ENCODE measurements at regions not wholly inside any gene's neighbourhood (a gene's known extent, or its start where the extent isn't known, plus 50 kb on each side); places are given as distances from the start of the nearest gene placed in this dataset.

DNA sequence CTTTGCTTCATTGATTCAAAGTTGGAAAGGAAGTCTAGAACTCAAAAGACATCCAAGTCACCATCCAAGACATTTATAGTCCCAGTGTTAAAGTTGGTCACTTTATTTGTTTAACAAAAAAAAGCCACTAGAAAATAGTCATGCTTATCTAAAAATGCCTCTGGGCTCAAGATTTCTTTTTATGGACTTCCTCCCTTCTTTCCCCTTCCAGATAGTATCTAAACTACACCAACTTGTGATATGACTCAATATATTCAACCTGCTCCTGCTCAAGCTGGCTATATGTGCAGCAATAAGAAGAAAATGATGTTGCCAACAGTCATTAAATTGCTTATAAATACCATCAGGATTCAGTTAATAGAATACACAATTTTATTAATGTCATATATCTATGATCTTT, 1177.1 kb downstream of the FLRT2 start:
- Histone ChIP-seq H3K27ac (ENCODE audit: extremely low read length, insufficient read depth, low read length) (peak overlapping the region; percentile 96), H3K4me1 (ENCODE audit: insufficient read depth, low read length) (peaks cover 54% of the 10 kb centered on the region), H4K20me1 (ENCODE audit: insufficient read depth, low read length) (no peaks in the 10 kb centered on the region), H3K27me3 (ENCODE audit: control insufficient read depth in 1 of 2, insufficient read depth in 2 of 2, low read length in 2 of 2) (no peaks in the 10 kb centered on the region), H3K9ac (ENCODE audit: insufficient read depth, low read depth, low read length) (no peak overlapping the region), H3K4me2 (ENCODE audit: low read depth, low read length) (no peak overlapping the region), H3K36me3 (replicated peaks in 1 of 2; ENCODE audit: control insufficient read depth in 1 of 2, insufficient read depth in 2 of 2, low read length in 2 of 2) (no peaks in the 10 kb centered on the region), H3K9me3 (ENCODE audit: low read length) (no peaks in the 10 kb centered on the region; the same call in 1 of the 2 replicates), H3K4me3 (replicated peaks in 1 of 3; ENCODE audit: insufficient read depth in 1 of 3, low read depth in 2 of 3, low read length in 3 of 3) (no peak overlapping the region), H3K79me2 (ENCODE audit: insufficient read depth, low read length) (no peaks in the 10 kb centered on the region), H2AFZ (ENCODE audit: low read length) (no peak overlapping the region)
- ChIA-PET CTCF (ENCODE audit: low intra/inter-chr PET ratio, low total read pairs) (no interaction called here), POLR2A (no interaction called here)
- TF ChIP-seq KAT7 (CRISPR knock-in tag; IDR thresholded peaks at IDR 0.05; ENCODE audit: borderline replicate concordance) (no peak), HOMEZ (CRISPR knock-in tag; IDR thresholded peaks at IDR 0.05; ENCODE audit: low read depth) (no peak), TFDP2 (CRISPR knock-in tag; IDR thresholded peaks at IDR 0.05) (no peak), CHCHD3 (CRISPR knock-in tag; IDR thresholded peaks at IDR 0.05) (no peak), EZH2 (conservative IDR thresholded peaks at IDR 0.05; ENCODE audit: low read depth, low read length) (no peak), SIX4 (CRISPR knock-in tag; IDR thresholded peaks at IDR 0.05) (no peak), ZIK1 (CRISPR knock-in tag; IDR thresholded peaks at IDR 0.05; ENCODE audit: borderline replicate concordance, low read depth) (no peak), SP5 (CRISPR knock-in tag; IDR thresholded peaks at IDR 0.05; ENCODE audit: borderline replicate concordance, low read depth) (no peak), HNRNPK (IDR thresholded peaks at IDR 0.05; ENCODE audit: low read depth, low read length, poor library complexity, severe bottlenecking) (no peak), ZNF414 (CRISPR knock-in tag; IDR thresholded peaks at IDR 0.05) (no peak)
- TF ChIP-seq, protein P1, sequence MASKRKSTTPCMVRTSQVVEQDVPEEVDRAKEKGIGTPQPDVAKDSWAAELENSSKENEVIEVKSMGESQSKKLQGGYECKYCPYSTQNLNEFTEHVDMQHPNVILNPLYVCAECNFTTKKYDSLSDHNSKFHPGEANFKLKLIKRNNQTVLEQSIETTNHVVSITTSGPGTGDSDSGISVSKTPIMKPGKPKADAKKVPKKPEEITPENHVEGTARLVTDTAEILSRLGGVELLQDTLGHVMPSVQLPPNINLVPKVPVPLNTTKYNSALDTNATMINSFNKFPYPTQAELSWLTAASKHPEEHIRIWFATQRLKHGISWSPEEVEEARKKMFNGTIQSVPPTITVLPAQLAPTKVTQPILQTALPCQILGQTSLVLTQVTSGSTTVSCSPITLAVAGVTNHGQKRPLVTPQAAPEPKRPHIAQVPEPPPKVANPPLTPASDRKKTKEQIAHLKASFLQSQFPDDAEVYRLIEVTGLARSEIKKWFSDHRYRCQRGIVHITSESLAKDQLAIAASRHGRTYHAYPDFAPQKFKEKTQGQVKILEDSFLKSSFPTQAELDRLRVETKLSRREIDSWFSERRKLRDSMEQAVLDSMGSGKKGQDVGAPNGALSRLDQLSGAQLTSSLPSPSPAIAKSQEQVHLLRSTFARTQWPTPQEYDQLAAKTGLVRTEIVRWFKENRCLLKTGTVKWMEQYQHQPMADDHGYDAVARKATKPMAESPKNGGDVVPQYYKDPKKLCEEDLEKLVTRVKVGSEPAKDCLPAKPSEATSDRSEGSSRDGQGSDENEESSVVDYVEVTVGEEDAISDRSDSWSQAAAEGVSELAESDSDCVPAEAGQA (IDR thresholded peaks at IDR 0.05; ENCODE audit: low read depth), result no peak
- TF ChIP-seq, protein P1 (CRISPR knock-in tag; IDR thresholded peaks at IDR 0.05; ENCODE audit: borderline replicate concordance), result no peak
- no peak for FAIRE-seq
- in situ Hi-C loops (cut with HindIII; ENCODE audit: extremely low pct_ligation_motif_present, low pct_unique_long_range_greater_than_20kb) (no loop called here), intact Hi-C loops (cut with micrococcal nuclease; ENCODE audit: unreplicated experiment) (no loop called here)
- ATAC-seq, result no peak
- DNase-seq (ENCODE audit: low spot score), result no peak
- no TSS peak for BruUV-seq (replicated peaks)
